ENCODE measurements at regions not wholly inside any gene's neighbourhood (a gene's known extent, or its start where the extent isn't known, plus 50 kb on each side); places are given as distances from the start of the nearest gene placed in this dataset.

DNA sequence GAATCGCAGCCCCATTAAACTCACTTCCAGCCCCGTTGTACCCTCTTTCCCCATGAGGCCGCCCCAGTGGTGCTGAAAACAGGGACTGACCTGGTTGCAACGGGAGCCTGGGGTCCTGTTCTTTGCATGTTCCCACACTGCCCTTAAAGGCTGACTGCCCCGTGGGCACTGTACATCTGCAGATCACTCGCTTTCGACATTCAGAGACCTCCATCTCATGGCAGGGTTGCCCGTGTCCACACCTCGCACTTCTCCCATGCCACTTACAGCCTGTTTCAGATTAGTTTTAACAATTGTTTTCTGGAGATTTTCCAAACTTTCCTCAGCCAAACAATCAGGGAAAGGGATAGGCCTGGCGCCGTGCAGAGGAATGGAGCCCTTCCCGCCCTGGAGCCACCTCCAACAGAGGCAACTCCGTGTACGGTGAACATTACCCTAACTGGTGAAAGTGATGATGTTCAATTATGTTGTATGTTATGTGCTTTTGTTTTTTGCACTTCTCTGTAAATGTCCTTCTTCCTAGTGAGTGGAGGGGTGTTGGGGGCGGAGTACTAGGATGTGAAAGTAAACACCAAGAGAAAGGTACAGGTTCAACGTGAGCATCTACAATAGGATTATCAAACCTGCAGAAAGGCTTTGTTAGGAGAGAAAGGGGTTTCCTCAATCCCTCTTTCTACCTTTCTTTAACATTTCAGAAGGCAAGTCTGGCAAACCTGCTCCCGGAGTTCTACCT, 262.8 kb downstream of the FOXO1 start:
- no peak for DNase-seq

DNA sequence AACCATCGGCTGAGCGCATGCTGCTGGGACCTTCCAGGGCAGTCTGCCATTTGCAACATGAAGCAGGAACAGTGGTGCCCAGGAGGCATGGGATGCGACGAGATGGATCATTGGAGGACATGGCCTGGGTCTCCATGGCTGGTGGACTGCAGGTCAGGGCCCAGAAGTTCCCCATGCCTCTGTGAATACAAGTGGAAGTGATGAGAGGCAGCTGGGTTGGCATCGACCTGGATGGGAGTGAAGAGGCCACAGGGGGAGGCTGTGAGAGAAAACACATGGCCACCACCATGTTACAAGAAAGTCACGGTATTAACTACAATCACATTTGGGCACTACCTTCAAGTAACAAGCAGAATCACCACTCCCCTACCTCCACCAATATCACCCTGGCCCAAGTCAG, 262.0 kb downstream of the FOXO1 start:
- no peak for DNase-seq

DNA sequence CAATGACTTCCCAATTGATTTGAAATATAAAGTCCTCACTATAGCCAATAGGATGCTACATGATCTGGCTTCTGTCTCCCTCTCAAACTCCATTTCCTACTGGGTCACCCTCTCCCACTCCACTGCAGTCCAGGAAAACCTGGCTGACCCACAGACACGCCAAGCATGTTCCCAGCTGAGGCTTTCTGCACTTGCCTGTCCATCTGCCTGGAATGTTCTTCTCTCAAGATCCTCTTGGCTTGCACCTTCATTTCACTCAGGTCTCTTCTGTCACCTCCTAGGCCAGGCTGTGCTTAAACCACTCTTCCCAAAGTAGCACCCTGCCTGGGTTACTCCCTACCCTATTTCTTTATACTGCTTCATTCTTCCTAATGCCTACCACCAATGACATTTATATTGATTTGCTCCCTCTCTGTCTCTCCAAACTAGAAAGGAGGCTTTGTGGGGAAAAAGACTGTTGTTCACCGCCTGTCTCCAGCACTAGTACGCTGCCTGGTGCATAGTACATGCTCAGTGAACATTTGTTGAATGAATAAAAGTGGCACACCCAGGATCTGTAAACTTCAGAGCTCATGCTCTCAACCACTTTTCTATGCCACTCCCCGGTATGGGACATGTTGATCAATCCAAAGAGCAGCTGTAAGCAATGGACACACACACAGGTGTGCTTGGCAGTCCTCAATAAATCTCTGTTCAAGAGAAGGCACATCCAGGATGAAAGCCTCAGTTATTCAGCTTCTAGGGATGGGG, 261.3 kb downstream of the FOXO1 start:
- no peak for DNase-seq

DNA sequence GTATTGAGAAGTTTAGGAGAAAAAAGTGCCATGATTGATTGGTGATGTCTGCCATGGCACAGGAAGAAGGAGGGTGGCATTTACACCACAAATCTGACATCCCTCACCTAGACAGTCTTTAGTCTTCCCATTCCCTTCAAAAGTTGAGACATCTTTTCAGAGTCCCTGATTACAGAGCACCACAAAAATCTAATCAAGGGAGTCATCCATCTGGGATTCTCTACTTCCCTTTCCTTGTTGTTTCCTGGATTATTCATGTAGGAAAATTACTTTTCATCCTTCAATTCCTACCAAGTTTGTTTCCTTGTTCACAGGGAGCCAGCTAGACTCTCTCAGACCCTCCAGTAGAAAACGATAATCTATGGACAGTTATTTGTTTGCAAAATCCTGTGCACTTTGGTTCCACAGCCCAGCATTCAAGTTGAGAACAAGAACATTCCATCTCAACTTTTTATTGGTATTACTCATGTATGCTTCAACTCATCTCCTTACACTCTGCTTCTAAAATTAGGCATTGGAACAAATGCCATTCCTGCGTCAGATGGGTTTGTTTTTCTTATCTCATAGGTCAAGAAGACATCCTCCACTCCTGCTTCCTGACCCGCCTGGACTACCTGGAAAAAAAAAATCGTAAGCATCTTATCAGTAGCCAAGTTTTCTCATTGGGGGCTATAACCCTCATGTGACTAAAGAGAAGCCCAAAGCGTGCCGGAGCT, 259.9 kb downstream of the FOXO1 start:
- DNase-seq = no peak

DNA sequence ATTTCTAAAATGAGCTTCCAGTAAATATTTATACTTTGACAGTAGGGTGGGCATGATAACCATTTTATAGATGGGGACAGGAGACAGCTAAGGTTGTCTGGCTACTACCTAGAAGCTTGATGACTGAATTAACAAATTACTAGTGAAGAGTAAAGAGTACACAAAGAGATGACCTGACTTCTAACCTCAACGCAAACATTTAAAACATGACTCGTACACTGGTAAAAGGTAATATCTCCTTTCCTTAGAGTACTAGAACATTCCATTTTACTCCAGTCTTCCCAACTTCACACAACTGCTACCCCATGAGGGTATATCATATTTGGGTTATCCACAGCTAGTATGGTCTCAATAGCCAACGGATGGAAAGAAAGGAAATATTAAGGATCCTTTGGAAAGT, 258.9 kb downstream of the FOXO1 start:
- DNase-seq = peak; percentile 15

DNA sequence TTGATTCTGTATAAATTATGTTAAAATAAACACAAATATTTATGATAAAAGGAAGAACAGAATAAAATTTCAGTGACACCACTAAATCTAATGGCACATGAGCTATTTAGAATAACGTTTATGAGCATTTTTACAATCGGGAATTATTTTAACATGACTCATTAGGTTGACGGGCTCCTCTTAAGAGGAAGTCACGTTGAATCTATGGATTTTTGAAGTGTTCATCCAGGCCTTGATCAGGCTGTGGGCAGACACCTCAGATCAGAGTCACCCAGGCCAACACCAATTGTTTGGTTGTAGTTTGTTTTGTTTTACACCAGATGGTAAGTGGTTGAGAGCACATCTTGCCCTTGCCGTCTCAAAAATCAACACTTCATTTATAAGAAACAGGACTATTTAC, 257.8 kb downstream of the FOXO1 start:
- DNase-seq = peak; percentile 27

DNA sequence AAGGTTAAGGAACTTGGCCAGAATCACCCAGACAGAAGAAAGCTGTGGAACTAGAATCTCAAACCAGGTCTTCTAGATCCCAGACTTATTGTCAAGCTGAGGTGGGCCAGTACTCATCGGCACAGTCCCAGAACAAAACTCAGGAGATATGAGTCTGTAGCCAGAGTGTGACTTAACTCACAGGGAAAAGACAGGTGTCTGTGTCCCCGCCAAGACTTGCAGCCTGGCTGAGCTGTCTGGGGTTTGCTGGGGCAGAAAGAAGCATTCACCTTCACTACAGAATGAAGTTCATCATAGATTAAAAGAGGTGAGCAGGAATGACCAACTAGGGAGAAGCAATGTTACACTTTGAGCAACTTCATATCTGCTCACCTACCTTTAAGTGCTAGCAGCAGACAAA, 257.2 kb downstream of the FOXO1 start:
- DNase-seq = no peak

DNA sequence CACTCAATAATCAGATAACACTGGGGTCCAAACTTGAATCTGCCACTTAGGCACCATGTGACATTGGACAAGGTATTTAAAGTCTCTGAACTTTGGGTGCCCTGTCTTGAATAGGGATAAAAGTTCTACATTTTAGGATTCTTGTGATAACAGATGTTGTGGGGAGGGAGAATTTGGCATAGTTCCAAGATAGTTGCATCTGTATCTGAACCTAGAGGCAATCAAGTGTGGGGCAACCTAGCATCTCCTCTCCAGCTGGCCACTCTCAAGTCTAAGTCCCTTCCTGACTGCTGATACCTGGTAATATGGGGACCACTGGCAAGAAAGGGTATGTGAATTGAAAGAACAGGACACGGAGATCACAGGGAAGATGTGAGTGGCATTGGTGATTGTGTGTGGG, 256.1 kb downstream of the FOXO1 start:
- no peak for DNase-seq

DNA sequence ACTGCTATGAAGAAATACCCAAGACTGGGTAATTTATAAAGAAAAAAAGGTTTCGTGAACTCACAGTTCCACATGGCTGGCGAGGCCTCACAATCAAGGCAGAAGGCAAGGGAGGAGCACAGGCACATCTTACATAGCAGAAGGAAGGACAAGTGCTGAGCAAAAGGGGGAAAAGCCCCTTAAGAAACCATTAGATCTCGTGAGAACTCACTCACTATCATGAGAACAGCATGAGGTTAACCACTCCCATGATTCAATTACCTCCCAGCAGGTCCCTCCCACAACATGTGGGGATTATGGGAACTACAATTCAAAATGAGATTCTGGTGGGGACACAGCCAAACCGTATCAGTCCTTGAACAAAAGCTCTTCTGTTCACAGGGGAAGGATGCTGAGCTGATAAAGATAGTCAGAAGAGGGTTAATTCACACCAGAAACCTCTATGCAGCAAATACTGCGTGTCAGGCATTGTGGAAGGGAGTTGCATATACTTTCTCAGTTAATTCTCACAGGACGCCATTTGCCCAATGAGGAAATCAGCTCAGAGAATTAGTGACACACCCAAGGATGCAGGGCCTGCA, 246.2 kb downstream of the FOXO1 start:
- no peak for DNase-seq

DNA sequence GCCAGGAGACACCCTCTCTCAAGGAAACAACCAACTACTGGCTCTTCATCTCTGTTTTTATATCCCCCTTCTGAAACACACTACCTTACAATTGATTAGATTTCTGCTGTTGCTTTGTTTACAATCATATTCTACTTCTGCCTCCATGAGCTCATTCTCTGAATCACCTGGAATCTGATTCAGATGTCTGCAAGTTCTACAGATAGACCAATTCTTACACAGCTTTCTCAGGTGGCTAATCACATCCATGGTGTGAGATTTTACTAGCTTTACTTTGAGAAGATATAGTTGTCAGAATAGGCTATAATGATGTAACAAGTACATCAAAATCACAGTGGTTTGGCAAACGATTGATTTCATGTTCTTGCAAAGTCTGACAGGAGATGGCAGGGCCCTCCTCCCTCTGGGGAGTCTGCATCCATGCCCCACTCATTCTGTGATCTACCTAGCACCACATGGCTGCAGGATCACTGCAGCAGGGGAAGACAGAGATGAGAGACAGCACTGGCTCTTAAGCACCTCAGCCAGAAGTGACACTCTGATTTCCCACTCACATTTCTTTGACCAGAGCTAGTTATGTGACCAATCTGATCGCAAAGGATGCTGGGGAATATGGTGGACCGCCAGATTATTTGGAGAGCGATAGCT, 243.7 kb downstream of the FOXO1 start:
- no peak for DNase-seq

DNA sequence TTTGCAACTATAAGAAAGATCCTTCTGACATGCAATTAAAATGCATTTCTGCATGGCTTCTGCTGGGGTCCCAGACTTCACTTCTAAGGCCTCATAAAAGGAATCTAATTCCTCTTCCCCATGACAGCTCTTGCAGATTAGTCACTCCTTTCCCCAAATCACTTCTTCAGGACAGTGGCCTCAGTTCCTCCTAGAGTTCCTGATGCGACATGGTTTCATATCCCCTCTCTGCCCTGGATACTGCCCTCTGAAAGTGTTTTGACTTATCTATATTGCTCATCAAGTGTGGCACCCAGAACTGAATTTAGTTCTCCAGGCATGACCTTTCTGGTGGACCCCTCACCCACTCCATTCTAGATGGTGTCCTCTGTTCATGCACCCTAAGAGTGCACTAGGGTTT, 238.1 kb downstream of the FOXO1 start:
- no peak for DNase-seq

DNA sequence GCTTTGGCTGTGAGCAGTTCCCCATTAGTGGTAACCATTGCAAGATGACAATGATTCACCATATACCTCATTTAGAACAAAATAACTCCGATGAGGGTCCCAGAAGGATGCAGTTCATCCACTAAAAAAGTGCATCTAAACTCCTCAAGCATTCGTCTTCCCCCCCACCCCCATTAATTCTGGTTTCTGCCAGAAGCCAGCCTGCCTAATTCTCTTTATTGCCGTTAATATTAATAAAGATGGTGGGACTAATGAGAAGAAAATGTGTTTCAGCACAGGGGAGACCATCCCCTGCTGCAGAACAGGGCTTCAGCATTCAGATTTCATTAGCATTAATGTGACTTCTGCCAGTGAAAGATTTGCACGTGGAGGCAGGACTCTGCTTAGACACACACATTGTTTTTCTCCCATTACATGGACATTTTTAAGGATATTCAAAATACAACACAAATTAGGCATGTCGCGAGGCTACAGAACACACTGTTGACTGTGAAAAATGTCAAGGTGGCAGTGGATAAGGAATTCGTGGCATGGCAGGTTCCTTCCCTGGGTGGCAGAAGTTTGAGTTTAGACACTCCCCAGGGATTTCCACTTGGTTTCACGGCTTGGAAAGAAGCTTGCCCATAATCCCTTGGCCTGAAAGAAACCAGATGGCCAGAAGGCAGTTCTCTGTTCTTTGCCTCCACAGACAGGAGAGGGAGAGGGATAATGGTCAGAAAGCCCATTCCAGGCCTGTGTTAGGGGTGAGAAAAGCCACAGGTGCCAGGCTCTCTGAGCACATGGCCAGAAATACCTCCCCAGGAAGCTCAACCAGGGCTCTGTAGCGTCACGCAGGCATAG, 236.5 kb downstream of the FOXO1 start:
- no peak for DNase-seq

DNA sequence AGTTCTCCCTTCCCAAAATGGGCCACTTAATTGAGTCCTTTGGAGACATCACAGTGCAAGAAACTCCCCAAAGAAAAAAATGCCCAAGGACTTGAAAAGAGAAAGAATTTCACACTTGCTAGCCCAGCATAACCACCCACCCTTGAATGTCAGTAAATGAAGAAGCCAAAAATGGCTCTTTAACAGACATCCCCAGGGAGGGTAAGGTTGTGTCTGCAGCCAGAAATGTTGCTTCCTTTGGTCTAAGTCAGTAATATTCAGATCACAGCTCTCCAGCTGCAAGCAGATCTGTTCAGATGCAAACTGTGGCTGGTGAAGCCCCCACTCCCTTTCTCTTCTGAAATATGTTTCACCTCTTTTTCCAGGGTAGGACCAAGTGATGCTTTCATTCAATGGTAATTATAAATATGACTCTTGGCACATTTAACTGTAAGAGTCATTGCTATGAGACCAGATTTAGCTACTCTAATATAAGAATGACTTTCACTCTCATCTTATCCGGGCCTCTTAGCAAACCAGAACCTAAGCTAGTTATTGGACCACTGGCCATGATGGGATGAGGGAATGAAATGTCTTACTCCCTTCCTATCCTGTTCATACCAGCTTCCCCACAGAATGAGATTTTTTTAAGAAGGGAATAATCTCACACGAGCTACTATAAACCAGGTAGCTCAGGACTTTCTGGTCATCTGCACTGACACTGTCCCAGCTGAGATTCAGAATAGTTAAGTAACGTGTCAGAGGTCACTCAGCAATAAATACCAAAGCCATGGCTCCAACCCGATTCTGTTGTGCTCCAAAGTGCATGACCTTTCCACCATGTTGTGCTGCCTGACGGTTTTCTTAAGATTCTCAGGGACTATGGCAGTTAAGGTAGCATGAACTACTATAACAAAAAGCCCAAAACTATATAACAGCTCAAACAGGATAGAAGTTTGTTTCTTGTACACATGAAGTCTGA, 234.1 kb downstream of the FOXO1 start:
- DNase-seq = no peak

DNA sequence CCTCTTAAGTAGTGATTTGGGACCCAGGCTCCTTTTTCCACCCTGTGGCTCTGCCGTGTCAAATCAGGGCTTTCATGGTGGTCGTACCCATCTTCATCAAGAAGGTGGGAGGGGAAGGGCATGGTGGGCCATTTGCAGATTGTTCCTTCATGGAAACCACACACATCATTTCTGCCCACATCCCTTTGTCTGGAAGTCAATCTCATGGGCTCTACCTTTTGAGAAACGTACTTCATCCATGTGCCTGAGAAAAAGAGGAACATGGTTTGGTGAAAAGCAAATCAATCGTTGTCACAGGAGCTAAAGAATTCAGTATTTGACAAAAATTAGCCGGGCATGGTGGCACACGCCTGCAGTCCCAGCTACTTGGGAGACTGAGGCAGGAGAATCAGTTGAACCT, 233.4 kb downstream of the FOXO1 start:
- no peak for DNase-seq

DNA sequence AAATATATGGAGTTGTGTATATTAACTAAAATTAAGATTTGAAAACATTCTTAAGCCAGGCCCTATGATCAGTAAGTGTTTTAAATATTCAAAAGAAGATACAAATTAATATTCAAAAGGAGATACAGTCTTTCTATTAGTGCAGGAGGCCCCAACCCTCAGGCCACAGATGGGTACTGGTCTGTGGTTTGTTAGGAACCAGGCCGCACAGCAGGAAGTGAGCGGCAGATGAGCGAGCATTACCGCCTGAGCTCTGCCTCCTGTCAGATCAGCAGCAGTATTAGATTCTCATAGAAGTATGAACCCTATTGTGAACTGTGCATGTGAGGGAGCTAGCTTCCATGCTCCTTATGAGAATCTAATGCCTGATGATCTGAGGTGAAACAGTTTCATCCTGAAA, 232.9 kb downstream of the FOXO1 start:
- DNase-seq = no peak

DNA sequence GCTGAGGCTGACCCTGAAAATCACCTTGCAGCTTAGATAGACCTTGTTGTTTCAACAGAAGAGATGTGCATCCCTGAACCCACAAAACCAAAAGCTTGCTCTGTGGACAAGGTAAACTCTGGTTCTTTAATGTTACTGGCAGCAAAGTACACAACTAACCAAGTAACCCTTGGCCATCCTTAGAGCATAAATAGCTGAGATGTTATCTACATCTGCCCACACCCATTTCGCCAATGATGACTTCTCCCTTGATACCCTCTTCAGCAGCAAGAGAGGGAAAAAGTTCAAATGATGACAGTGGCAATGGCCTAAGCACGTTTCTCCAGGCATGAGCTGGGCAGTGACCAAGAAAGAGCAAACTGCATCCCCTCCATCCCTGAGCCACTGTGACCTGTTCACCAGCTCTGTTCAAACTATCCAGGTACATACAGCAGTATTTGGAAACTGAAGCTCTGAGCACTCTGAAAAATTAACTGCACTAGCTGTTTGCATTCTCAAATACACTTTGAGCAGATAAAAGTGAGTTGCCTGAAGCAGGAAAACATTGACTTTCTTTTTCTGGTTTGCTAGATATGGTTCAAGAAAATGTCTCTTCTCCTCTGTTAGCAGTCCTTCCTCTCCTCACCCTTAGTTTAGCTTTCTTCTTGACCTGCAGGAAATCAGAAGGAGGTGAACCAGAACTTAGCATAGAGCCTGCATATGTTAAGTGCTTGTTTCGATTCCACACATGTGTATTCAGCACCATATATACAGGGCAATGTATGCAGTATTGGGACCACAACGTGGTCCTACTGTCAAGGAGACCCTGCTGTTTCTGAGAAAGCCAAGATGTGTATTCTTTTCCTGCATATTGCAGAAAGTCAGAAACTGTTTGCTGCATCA, 231.7 kb downstream of the FOXO1 start:
- DNase-seq = no peak

DNA sequence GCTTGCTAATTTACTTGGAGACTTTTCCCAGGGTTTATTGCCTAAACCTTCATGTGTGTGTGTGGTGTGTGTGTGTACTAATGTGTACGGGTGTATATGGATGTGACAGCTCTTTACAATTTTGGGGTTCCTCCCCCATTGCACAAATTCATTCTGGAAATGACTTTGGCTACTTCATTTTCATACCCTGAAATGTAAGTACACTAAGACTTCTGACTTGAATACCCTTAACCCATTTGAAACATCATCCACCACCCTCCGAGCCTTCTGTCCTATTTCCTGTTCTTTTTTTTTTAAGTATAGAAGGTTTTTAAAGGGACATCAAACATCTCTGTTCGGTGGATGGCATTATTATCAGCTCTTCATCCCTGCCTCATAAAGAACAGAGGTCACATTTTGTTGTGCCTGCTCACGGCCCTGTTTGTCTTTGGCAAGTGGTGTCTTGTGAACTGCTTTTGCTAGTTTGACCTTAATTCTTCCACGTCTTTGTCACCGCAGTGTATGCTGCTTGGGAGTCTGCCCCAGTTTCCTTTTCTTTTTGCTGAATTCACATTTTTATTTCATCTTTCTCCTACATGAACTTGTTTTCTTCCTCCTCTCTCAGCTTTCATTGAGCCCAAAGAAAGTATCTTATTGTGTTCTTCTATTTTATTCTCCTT, 228.3 kb downstream of the FOXO1 start:
- no peak for DNase-seq

DNA sequence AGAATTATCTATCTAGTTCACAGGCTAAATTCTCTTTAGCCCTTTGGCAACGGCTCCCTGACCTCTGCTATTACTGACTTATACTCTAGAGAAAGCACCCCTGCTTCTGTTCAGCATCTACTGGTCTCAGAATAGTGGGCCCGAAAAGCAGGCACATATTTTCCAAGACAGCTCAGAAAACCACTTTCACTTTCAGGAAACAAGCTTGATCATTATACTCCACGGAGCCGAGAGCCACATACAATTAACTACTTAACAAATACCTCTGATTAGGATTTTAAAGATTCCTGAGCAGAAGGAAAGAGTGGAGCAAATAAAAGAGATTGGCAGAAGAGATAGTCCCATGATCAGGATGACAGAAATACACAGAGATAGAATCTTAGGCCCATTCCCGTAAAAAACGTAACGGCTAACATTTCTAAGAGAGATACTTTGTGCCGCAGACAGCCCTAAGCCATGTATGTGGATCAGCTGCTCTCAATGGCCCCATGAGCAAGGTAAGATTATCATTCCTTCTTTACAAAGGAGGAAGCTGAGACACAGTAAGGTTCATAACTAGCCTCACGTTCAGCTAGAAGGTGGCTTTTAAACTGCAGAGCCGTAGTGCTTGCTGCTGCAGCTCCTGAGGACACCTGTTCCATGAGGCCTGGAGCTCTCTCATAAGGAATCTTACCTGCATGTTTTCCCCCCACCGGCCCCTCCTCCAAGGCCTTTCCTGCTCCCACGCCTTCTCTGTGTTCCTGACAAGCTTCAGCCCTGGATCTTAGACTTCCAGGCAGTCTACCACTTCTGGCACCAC, 227.2 kb downstream of the FOXO1 start:
- DNase-seq = no peak
